G401.6 (cell line): ENCODE measurements at regions not wholly inside any gene's neighbourhood (a gene's known extent, or its start where the extent isn't known, plus 50 kb on each side); places are given as distances from the start of the nearest gene placed in this dataset.
"Not testable (repeated sequence)": the region's sequence is repeated elsewhere in the genome, so short reads cannot be mapped to it uniquely, and the experiment has no call there.

Experiments
- FAIRE-seq: peaks from 2 replicates; lab custom pipeline; 2012; peaks lifted over from hg19 to GRCh38; lab: Jason Lieb, UNC

DNA sequence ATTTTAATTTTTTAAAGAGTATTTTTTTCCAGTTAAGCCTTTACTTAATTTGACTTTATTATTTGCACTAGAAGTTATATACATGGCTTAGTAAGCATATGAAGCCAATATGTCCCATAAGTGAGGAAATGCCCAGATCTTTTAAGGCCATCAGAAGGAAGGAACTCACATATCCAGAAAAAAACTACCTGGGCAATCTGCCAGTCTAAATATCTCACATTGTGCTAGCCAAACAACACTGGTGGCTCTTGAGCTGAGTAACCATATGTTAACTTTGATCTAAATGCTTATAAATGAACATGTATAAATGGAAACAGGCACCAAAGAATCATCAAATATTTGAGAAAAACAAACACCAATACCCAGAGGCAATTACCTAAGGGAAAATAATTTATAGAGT, 138.6 kb upstream of the APOOL start:
- no peak for FAIRE-seq

- not testable (repeated sequence) for FAIRE-seq
Measured at GRCh38 chrX:84870281-84870680, 133.4 kb upstream of the APOOL start.

GRCh38 chrX:84872160-84872771, 131.4 kb upstream of the APOOL start:
- not testable (repeated sequence) for FAIRE-seq

GRCh38 chrX:84873176-84873575, 130.5 kb upstream of the APOOL start:
- FAIRE-seq: no peak

- no peak for FAIRE-seq
Measured at GRCh38 chrX:84876876-84877275, 126.8 kb upstream of the APOOL start.

- FAIRE-seq: no peak
Measured at GRCh38 chrX:84893897-84894296, 109.8 kb upstream of the APOOL start.

DNA sequence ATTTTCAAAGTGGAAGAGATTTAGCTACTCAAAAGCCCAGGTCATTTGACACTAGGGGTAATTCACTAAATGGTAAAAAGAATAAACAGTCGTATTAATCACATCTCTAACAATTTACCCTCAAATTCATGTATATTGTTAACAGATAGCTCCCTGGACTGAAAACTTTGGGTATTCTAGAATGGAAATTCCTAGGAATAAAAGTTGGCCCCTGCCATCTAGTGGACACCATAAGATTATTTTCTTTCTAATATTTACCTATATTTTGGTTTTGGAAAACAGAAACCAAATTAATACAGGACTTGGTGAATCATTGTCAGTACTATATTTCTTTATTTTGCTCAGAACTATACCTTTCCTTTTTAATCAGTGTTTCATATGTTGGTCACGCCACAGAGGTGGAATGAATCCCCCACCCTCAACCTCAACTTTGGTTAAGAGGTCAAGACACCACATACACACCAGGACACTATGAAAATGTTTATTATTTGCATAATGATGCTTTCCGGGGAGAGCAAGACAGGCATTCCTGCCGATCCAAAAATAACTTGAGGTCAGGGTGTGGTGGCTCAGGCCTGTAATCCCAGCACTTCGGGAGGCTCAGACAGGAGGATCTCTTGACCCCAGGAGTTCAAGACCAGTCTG, 96.2 kb upstream of the APOOL start:
- peak; percentile 33 for FAIRE-seq

GRCh38 chrX:84909151-84909550, 94.5 kb upstream of the APOOL start:
- FAIRE-seq: no peak

DNA sequence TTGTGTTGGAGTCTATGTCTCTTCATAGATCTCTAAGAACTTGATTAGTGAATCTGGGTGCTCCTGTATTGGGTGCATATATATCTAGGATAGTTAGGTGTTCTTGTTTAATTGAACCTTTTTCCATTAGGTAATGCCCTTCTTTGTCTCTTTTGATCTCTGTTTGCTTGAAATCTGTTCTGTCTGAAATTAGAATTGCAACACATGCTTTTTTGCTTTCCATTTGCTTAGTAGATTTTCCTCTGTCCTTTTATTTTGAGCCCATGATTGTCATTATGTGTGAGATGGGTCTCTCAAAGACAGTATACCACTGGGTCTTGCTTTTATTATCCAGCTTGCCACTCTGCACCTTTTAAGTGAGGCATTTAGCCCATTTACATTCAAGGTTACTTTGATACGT, 79.1 kb upstream of the APOOL start:
- no peak for FAIRE-seq

DNA sequence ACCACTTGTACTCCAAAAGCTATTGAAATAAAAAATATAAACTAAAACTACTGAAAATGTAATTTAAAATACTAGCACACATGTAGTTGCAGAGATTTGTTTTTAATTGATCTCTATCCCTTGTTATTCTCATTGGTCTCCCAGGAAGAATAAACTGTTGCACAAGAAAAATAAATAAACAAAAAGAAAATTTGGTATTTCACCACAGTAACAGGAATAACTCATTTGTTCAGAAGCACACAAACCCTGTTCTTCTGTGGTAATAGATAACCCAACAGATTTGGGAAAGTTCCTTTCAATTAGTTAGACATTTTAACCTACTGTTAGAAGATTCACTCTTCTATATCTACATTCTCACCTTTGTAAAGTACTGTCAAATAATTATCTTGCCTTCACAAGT, 70.9 kb upstream of the APOOL start:
- FAIRE-seq: no peak

GRCh38 chrX:84933956-84934556, 69.6 kb upstream of the APOOL start:
- FAIRE-seq: no peak
